Body of pancreas (tissue), 4 donors: ENCODE measurements at regions not wholly inside any gene's neighbourhood (a gene's known extent, or its start where the extent isn't known, plus 50 kb on each side); places are given as distances from the start of the nearest gene placed in this dataset.

ENCODE experiments used
- ATAC-seq: fragments of 150-250 bp; one replicate; pipeline ENCODE4 v1.9.1; 2016
- DNase-seq, 4 donors: peaks; one replicate each; pipeline ENCODE4 v3.0.0-alpha.2; 2019
- H3K27ac ChIP-seq, 4 donors: fragments of 200-600 bp; sonication (generic); 1 replicate in 3 of 4; 2 replicates in 1 of 4; pipeline versions ENCODE4 v1.5.1 to v1.6.1; 2016 to 2019; ENCODE audit warnings: mild to moderate bottlenecking in 1 of 4, mixed read lengths in 1 of 4, moderate library complexity in 1 of 4
- H3K27me3 ChIP-seq, 2 donors: fragments of 200-600 bp; sonication (generic); one replicate each; pipeline ENCODE4 v1.6.0; 2016; ENCODE audit warnings: mild to moderate bottlenecking in 1 of 2
- H3K36me3 ChIP-seq, 2 donors: fragments of 200-600 bp; sonication (generic); replicated peaks in 1 of 2; 2 replicates each; pipeline ENCODE4 v1.5.1; 2016; ENCODE audit warnings: low read depth in 2 of 2; ENCODE audit not compliant: insufficient read depth in 1 of 2
- H3K4me1 ChIP-seq: fragments of 200-600 bp; sonication (generic); one replicate; pipeline ENCODE4 v1.6.0; 2016
- H3K4me3 ChIP-seq, 2 donors: fragments of 200-600 bp; sonication (generic); 1 replicate in 1 of 2; 2 replicates in 1 of 2; pipeline ENCODE4 v1.5.1; 2016 to 2019
- H3K9me3 ChIP-seq, 3 donors: fragments of 200-600 bp; sonication (generic); 1 replicate in 2 of 3; 2 replicates in 1 of 3; pipeline ENCODE4 v1.5.1; 2016
- POLR2A ChIP-seq, 3 donors: fragments of 450-650 bp; IDR thresholded peaks; one replicate each; pipeline ENCODE4 v1.6.1; 2016; ENCODE audit warnings: antibody characterized with exemption in 3 of 3, mild to moderate bottlenecking in 2 of 3
- WGBS, 2 donors: methylation state at CpG; one replicate each; pipeline ENCODE4 v1.1.5; 2017; 5-methylcytosine and 5-hydroxymethylcytosine counted together
- intact Hi-C: fragments of 100-400 bp; cut with DNase I; formaldehyde crosslinking; loops from one replicate; pipeline ENCODE4 v1.15.1; 2023
- TF ChIP-seq, protein P1 (sequence below), 7 experiments: fragments of 450-650 bp in 4 of 7; fragments of 200-600 bp in 3 of 7; sonication (generic) in 3 of 7; IDR thresholded peaks; one replicate each; pipeline ENCODE4 v1.5.1; 2016 to 2019; ENCODE audit warnings: antibody characterized with exemption in 7 of 7

DNA sequence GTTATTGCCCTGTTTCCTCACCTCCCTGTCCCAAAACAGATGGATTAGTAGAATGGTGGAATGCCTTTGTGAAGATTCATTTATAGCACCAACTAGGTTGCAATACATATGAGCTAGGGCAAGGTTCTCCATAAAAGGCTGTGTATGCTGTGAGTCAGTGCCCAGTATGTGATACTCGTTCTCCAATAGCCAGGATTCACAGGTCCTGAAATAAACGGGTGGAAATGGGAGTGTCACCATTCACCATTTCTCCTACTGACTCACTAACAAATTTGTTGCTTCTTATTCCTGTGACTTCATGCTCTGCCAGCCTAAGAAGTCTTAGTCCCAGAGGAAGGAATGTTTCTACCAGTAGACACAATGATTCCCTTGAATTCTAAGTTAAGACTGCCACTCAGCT, 1745.4 kb downstream of the SLITRK1 start:
- no peaks in the 10 kb centered on the region for H3K27me3 ChIP-seq
- no peaks in the 10 kb centered on the region for H3K36me3 ChIP-seq
- TF ChIP-seq POLR2A (IDR thresholded peaks at IDR 0.05) = no peak
- TF ChIP-seq, protein P1, sequence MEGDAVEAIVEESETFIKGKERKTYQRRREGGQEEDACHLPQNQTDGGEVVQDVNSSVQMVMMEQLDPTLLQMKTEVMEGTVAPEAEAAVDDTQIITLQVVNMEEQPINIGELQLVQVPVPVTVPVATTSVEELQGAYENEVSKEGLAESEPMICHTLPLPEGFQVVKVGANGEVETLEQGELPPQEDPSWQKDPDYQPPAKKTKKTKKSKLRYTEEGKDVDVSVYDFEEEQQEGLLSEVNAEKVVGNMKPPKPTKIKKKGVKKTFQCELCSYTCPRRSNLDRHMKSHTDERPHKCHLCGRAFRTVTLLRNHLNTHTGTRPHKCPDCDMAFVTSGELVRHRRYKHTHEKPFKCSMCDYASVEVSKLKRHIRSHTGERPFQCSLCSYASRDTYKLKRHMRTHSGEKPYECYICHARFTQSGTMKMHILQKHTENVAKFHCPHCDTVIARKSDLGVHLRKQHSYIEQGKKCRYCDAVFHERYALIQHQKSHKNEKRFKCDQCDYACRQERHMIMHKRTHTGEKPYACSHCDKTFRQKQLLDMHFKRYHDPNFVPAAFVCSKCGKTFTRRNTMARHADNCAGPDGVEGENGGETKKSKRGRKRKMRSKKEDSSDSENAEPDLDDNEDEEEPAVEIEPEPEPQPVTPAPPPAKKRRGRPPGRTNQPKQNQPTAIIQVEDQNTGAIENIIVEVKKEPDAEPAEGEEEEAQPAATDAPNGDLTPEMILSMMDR (IDR thresholded peaks at IDR 0.05) = no peak
- ATAC-seq (no peak), DNase-seq (no peak)
- intact Hi-C loops = no loop called here
- no peaks in the 10 kb centered on the region for H3K4me1 ChIP-seq
- no peak overlapping the region for H3K27ac ChIP-seq
- 51 to 56% methylated on average over 2 of the region's 2 CpGs for WGBS, 2 donors
- no peaks in the 10 kb centered on the region for H3K9me3 ChIP-seq
- H3K4me3 ChIP-seq = no peak overlapping the region

DNA sequence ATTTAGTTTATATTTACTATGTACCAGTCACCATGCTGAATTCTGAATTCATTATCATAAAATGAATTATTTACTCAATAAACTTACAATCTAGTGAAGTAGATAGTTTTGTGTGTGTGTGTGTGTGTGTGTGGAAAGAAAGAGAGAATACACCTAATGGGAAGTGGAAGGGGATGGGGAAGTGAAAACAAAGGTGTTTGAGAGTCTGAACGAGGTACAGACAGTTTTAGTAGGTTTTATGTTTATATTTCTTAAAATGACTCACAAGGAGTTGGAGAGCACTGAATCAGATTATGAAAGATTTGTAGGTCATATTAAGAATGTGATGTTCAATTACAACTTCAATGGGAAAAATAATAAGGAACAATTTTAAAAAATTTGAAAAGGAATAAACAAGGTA, 1753.0 kb downstream of the SLITRK1 start:
- Histone ChIP-seq H3K4me3 (no peak overlapping the region), H3K27me3 (no peaks in the 10 kb centered on the region), H3K4me1 (no peaks in the 10 kb centered on the region), H3K9me3 (no peaks in the 10 kb centered on the region), H3K36me3 (no peaks in the 10 kb centered on the region), H3K27ac (no peak overlapping the region)
- TF ChIP-seq POLR2A (IDR thresholded peaks at IDR 0.05) = no peak
- TF ChIP-seq, protein P1 (IDR thresholded peaks at IDR 0.05) = no peak
- intact Hi-C loops = no loop called here
- ATAC-seq (no peak), DNase-seq (no peak)
- WGBS, 2 donors = 17 to 29% methylated on average over 1 of the region's 1 CpG

DNA sequence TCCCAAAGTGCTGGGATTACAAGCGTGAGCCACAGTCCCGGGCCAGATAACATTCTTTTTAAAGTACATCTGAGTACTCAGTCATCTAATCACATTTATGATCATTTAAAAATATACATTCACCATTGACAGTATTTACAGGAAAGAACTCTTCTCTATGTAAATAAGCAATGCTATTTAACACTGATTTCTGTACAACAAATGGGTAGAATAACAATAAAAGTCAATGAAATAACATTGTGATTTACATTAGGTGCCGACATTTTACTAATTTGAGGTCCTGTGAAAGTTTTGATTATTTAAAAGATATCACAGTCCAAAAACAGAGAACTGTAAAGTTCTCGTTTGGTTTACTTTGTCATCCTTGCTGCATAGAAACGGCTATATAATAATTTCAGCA, 1763.7 kb downstream of the SLITRK1 start:
- intact Hi-C loops = no loop called here
- no peaks in the 10 kb centered on the region for H3K9me3 ChIP-seq
- WGBS, 2 donors = 76 to 79% methylated on average over 5 of the region's 5 CpGs
- H3K4me3 ChIP-seq = no peak overlapping the region
- DNase-seq (no peak), ATAC-seq (no peak)
- no peaks in the 10 kb centered on the region for H3K36me3 ChIP-seq
- no peak overlapping the region for H3K27ac ChIP-seq
- no peaks in the 10 kb centered on the region for H3K4me1 ChIP-seq
- H3K27me3 ChIP-seq = no peaks in the 10 kb centered on the region
- TF ChIP-seq, protein P1 (IDR thresholded peaks at IDR 0.05) = no peak
- no peak for TF ChIP-seq POLR2A (IDR thresholded peaks at IDR 0.05)

DNA sequence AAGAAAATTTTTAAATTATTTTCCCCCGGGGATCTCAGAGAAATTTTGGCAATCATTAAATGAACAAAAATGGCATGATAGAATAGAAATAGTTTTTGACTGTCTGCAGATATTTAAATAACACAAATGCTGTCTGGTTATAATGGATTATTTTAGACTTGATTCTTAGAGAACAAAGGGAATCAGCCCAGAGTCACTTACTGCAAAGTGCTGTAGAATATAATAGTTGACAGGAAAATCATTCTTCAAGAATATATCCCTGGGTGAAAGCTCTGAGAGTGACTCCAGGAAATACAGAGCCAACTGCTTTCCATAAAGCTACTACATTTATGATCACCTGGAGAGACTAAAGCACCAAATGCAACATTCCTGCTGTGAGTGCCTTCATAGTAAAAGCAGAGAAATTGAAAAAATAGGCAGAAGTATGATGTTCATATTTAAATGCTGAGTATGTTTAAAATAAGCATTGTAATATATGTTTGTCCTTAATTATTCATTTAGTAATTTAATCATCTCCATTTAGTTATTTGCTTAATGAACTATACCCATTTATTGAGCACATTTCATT, 1765.8 kb downstream of the SLITRK1 start:
- ATAC-seq (no peak), DNase-seq (no peak)
- no peaks in the 10 kb centered on the region for H3K9me3 ChIP-seq
- no peaks in the 10 kb centered on the region for H3K36me3 ChIP-seq
- intact Hi-C loops = no loop called here
- 72 to 77% methylated on average over 1 of the region's 1 CpG for WGBS, 2 donors
- no peaks in the 10 kb centered on the region for H3K27me3 ChIP-seq
- no peak overlapping the region for H3K27ac ChIP-seq
- H3K4me1 ChIP-seq = no peaks in the 10 kb centered on the region
- TF ChIP-seq, protein P1 (IDR thresholded peaks at IDR 0.05) = no peak
- TF ChIP-seq POLR2A (IDR thresholded peaks at IDR 0.05) = no peak
- H3K4me3 ChIP-seq = no peak overlapping the region

DNA sequence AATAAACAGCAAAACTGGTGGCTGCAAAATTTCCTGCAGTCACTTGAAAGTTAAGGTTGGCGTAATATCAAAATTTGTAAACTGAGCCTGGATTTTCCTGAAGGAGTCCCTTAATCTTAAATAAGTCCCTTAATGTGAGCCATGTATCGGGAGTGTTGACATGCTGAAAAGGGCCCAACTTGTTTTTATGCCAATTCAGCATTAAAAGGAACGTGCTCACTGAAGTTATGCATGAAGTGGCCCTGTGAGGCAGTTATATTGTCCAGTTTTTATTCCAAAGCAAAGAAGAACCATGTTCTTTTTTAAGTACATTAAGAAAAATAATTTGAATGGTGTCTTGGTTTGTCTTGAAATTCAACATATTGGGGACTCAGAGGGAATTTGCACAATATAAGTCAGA, 1766.9 kb downstream of the SLITRK1 start:
- no peak overlapping the region for H3K4me3 ChIP-seq
- no peaks in the 10 kb centered on the region for H3K4me1 ChIP-seq
- DNase-seq (no peak), ATAC-seq (no peak)
- H3K9me3 ChIP-seq = no peaks in the 10 kb centered on the region
- WGBS, 2 donors = 88 to 92% methylated on average over 3 of the region's 3 CpGs
- no peaks in the 10 kb centered on the region for H3K27me3 ChIP-seq
- intact Hi-C loops = no loop called here
- no peak overlapping the region for H3K27ac ChIP-seq
- H3K36me3 ChIP-seq = no peaks in the 10 kb centered on the region
- no peak for TF ChIP-seq POLR2A (IDR thresholded peaks at IDR 0.05)
